ENCODE measurements at regions not wholly inside any gene's neighbourhood (a gene's known extent, or its start where the extent isn't known, plus 50 kb on each side); places are given as distances from the start of the nearest gene placed in this dataset.
"Not testable (repeated sequence)": the region's sequence is repeated elsewhere in the genome, so short reads cannot be mapped to it uniquely, and the experiment has no call there.

- Mint-ChIP-seq H3K4me1 (ENCODE audit: unreplicated experiment) (no peaks in the 10 kb centered on the region), H3K27me3 (ENCODE audit: unreplicated experiment) (peaks cover 2% of the 10 kb centered on the region), H3K36me3 (ENCODE audit: unreplicated experiment) (no peaks in the 10 kb centered on the region), H3K9me3 (ENCODE audit: unreplicated experiment) (no peaks in the 10 kb centered on the region), H3K27ac (ENCODE audit: unreplicated experiment) (no peak overlapping the region), H3K4me3 (ENCODE audit: unreplicated experiment) (no peak overlapping the region)
- no peak for DNase-seq (ENCODE audit: extremely low spot score, unreplicated experiment)
- TF ChIP-seq, protein P1, sequence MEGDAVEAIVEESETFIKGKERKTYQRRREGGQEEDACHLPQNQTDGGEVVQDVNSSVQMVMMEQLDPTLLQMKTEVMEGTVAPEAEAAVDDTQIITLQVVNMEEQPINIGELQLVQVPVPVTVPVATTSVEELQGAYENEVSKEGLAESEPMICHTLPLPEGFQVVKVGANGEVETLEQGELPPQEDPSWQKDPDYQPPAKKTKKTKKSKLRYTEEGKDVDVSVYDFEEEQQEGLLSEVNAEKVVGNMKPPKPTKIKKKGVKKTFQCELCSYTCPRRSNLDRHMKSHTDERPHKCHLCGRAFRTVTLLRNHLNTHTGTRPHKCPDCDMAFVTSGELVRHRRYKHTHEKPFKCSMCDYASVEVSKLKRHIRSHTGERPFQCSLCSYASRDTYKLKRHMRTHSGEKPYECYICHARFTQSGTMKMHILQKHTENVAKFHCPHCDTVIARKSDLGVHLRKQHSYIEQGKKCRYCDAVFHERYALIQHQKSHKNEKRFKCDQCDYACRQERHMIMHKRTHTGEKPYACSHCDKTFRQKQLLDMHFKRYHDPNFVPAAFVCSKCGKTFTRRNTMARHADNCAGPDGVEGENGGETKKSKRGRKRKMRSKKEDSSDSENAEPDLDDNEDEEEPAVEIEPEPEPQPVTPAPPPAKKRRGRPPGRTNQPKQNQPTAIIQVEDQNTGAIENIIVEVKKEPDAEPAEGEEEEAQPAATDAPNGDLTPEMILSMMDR (IDR thresholded peaks at IDR 0.05) = no peak
These were observed 225.9 kb upstream of the MGAT5 start for GRCh38 chr2:134027980-134028379.

DNA sequence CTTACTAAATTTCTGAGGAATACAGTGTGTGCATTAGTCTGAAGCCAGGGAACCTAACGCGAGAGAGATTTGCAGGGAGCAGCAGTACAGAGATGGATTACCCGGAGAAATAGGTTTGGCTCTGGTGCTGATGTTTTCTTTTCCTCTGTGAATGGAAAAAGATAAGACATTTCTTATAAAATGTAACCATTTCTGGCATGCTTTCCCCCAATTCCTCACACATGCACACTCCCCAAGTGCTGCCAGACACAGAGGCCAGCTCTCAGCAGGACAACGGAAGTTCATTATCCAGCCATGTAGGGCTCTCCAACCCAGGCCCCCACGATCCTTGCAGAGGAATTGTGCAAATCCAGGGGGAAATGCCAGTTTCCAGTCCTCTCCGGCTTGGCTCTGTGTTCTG is 224.5 kb upstream of the MGAT5 start:
- Mint-ChIP-seq H3K4me1 (ENCODE audit: unreplicated experiment) (no peaks in the 10 kb centered on the region), H3K27me3 (ENCODE audit: unreplicated experiment) (peaks cover 2% of the 10 kb centered on the region), H3K4me3 (ENCODE audit: unreplicated experiment) (no peak overlapping the region), H3K27ac (ENCODE audit: unreplicated experiment) (no peak overlapping the region), H3K36me3 (ENCODE audit: unreplicated experiment) (no peaks in the 10 kb centered on the region), H3K9me3 (ENCODE audit: unreplicated experiment) (no peaks in the 10 kb centered on the region)
- no peak for DNase-seq (ENCODE audit: extremely low spot score, unreplicated experiment)
- TF ChIP-seq, protein P1 (IDR thresholded peaks at IDR 0.05) = no peak

- H3K9me3 Mint-ChIP-seq (ENCODE audit: unreplicated experiment) = no peaks in the 10 kb centered on the region
- H3K4me3 Mint-ChIP-seq (ENCODE audit: unreplicated experiment) = no peak overlapping the region
- no peaks in the 10 kb centered on the region for H3K27me3 Mint-ChIP-seq (ENCODE audit: unreplicated experiment)
- no peaks in the 10 kb centered on the region for H3K4me1 Mint-ChIP-seq (ENCODE audit: unreplicated experiment)
- no peak for DNase-seq (ENCODE audit: extremely low spot score, unreplicated experiment)
- TF ChIP-seq, protein P1 (IDR thresholded peaks at IDR 0.05) = no peak
- H3K27ac Mint-ChIP-seq (ENCODE audit: unreplicated experiment) = no peak overlapping the region
- no peaks in the 10 kb centered on the region for H3K36me3 Mint-ChIP-seq (ENCODE audit: unreplicated experiment)
These were observed 222.3 kb upstream of the MGAT5 start for GRCh38 chr2:134031539-134031938.

- Mint-ChIP-seq H3K4me3 (ENCODE audit: unreplicated experiment) (no peak overlapping the region), H3K36me3 (ENCODE audit: unreplicated experiment) (no peaks in the 10 kb centered on the region), H3K9me3 (ENCODE audit: unreplicated experiment) (no peaks in the 10 kb centered on the region), H3K4me1 (ENCODE audit: unreplicated experiment) (no peaks in the 10 kb centered on the region), H3K27ac (ENCODE audit: unreplicated experiment) (no peak overlapping the region), H3K27me3 (ENCODE audit: unreplicated experiment) (no peaks in the 10 kb centered on the region)
- DNase-seq (ENCODE audit: extremely low spot score, unreplicated experiment) = no peak
- TF ChIP-seq, protein P1 (IDR thresholded peaks at IDR 0.05) = no peak
These were observed 218.1 kb upstream of the MGAT5 start for GRCh38 chr2:134035605-134036370.

DNA sequence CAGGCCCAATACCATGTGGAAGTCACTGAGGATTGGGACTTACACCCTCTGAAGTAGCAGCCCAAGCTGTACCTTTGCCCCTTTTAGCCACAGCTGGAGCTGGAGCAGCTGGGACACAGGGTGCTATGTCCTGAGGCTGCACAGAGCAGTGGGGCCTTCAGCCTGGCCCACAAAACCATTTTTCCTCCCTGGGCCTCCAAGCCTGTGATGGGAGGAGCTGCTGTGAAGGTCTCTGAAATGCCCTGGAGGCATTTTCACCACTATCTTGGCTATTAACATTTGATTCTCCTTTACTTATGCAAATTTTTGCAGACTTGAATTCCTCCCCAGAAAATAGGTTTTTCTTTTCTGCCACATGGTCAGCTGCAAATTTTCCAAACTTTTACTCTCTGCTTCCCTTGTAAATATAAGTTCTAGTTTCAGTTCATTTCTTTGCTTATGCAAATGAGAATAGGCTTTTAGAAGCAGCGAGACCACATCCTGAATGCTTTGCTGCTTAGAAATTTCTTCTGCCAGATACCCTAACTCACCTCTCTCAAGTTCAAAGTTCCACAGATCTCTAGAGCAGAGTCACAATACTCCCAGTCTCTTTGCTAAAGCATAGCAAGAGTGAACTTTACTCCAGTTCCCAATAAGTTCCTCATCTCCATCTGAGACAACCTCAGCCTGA is 213.8 kb upstream of the MGAT5 start:
- Mint-ChIP-seq H3K4me1 (ENCODE audit: unreplicated experiment) (no peaks in the 10 kb centered on the region), H3K36me3 (ENCODE audit: unreplicated experiment) (no peaks in the 10 kb centered on the region), H3K27ac (ENCODE audit: unreplicated experiment) (no peak overlapping the region), H3K4me3 (ENCODE audit: unreplicated experiment) (no peak overlapping the region), H3K27me3 (ENCODE audit: unreplicated experiment) (no peaks in the 10 kb centered on the region), H3K9me3 (ENCODE audit: unreplicated experiment) (no peaks in the 10 kb centered on the region)
- TF ChIP-seq, protein P1 (IDR thresholded peaks at IDR 0.05) = no peak
- DNase-seq (ENCODE audit: extremely low spot score, unreplicated experiment) = no peak

DNA sequence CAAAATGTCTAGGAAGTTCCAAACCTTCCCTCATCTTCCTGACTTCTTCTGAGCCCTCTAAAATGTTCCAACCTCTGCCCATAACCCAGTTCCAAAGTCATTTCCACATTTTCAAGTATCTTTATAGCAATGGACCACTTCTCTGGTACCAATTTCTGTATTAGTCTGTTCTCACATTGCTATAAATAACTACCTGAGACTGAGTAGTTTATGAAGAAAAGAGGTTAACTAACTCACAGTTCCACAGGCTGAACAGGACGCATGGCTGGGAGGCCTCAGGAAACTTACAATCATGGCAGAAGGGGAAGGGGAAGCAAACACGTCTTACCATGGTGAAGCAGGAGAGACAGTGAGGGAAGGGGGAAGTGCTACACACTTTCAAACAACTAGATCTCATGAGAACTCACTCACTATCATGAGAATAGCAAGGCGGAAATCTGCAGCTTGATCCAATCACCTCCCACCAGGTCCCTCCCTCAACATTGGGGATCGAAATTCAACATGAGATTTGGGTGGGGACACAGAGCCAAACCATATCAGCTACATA is 213.2 kb upstream of the MGAT5 start:
- H3K9me3 Mint-ChIP-seq (ENCODE audit: unreplicated experiment); H3K27ac Mint-ChIP-seq (ENCODE audit: unreplicated experiment); H3K4me1 Mint-ChIP-seq (ENCODE audit: unreplicated experiment); H3K36me3 Mint-ChIP-seq (ENCODE audit: unreplicated experiment); DNase-seq (ENCODE audit: extremely low spot score, unreplicated experiment); H3K27me3 Mint-ChIP-seq (ENCODE audit: unreplicated experiment); H3K4me3 Mint-ChIP-seq (ENCODE audit: unreplicated experiment): not testable (repeated sequence)

Measured in osteocyte (in vitro differentiated cells).